ENCODE measurements at regions not wholly inside any gene's neighbourhood (a gene's known extent, or its start where the extent isn't known, plus 50 kb on each side); places are given as distances from the start of the nearest gene placed in this dataset.

- TF ChIP-seq, protein P1, sequence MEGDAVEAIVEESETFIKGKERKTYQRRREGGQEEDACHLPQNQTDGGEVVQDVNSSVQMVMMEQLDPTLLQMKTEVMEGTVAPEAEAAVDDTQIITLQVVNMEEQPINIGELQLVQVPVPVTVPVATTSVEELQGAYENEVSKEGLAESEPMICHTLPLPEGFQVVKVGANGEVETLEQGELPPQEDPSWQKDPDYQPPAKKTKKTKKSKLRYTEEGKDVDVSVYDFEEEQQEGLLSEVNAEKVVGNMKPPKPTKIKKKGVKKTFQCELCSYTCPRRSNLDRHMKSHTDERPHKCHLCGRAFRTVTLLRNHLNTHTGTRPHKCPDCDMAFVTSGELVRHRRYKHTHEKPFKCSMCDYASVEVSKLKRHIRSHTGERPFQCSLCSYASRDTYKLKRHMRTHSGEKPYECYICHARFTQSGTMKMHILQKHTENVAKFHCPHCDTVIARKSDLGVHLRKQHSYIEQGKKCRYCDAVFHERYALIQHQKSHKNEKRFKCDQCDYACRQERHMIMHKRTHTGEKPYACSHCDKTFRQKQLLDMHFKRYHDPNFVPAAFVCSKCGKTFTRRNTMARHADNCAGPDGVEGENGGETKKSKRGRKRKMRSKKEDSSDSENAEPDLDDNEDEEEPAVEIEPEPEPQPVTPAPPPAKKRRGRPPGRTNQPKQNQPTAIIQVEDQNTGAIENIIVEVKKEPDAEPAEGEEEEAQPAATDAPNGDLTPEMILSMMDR (IDR thresholded peaks at IDR 0.05), result no peak
- TF ChIP-seq POLR2A (IDR thresholded peaks at IDR 0.05) (no peak), POLR2AphosphoS5 (IDR thresholded peaks at IDR 0.05) (no peak)
- Histone ChIP-seq H3K4me1 (replicated peaks) (no peaks in the 10 kb centered on the region), H3K36me3 (no peaks in the 10 kb centered on the region), H3K27me3 (replicated peaks; ENCODE audit: insufficient read depth) (no peaks in the 10 kb centered on the region), H3K4me3 (no peak overlapping the region), H3K27ac (no peak overlapping the region), H3K9me3 (no peaks in the 10 kb centered on the region)
- no peak for DNase-seq (ENCODE audit: low spot score)
- intact Hi-C loops (cut with DNase I), result no loop called here
- WGBS, result 89% methylated on average over 2 of the region's 2 CpGs
These were observed 716.1 kb downstream of the QKI start for GRCh38 chr6:164130585-164130984.

- H3K27ac ChIP-seq, result no peak overlapping the region
- no peaks in the 10 kb centered on the region for H3K36me3 ChIP-seq
- H3K4me3 ChIP-seq, result no peak overlapping the region
- no peaks in the 10 kb centered on the region for H3K9me3 ChIP-seq
- H3K4me1 ChIP-seq (replicated peaks), result no peaks in the 10 kb centered on the region
- intact Hi-C loops (cut with DNase I), result no loop called here
- no peak for TF ChIP-seq POLR2AphosphoS5 (IDR thresholded peaks at IDR 0.05)
- TF ChIP-seq, protein P1 (IDR thresholded peaks at IDR 0.05), result no peak
- TF ChIP-seq POLR2A (IDR thresholded peaks at IDR 0.05), result no peak
- DNase-seq (ENCODE audit: low spot score), result no peak
- 92% methylated on average over 2 of the region's 2 CpGs for WGBS
- H3K27me3 ChIP-seq (replicated peaks; ENCODE audit: insufficient read depth), result no peaks in the 10 kb centered on the region
These were observed 715.6 kb downstream of the QKI start for GRCh38 chr6:164130151-164130550.

- DNase-seq (ENCODE audit: low spot score), result no peak
- H3K27ac ChIP-seq, result no peak overlapping the region
- WGBS, result 89% methylated on average over 5 of the region's 5 CpGs
- no peaks in the 10 kb centered on the region for H3K9me3 ChIP-seq
- no peak overlapping the region for H3K4me3 ChIP-seq
- no peaks in the 10 kb centered on the region for H3K27me3 ChIP-seq (replicated peaks; ENCODE audit: insufficient read depth)
- no peaks in the 10 kb centered on the region for H3K4me1 ChIP-seq (replicated peaks)
- no peak for TF ChIP-seq POLR2A (IDR thresholded peaks at IDR 0.05)
- H3K36me3 ChIP-seq, result no peaks in the 10 kb centered on the region
- intact Hi-C loops (cut with DNase I), result no loop called here
These were observed 714.7 kb downstream of the QKI start for GRCh38 chr6:164129218-164129617.

DNA sequence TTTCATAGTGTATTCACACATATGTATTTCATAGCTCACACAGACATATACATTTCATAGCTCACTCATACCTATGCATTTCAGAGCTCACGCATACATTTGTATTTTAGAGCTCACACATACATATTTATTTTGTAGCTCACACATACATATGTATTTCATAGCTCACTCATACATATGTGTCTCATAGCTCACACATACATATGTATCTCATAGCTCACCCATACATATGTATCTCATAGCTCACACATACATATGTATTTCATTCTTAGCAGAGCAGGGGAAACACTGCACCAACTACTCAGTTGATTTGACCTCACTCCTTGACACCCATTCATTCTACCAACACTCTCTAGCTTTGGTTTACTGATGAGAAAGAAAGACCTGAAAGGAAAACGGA lies 713.6 kb downstream of the QKI start:
- H3K9me3 ChIP-seq, result no peaks in the 10 kb centered on the region
- WGBS, result 93% methylated on average over 2 of the region's 2 CpGs

DNA sequence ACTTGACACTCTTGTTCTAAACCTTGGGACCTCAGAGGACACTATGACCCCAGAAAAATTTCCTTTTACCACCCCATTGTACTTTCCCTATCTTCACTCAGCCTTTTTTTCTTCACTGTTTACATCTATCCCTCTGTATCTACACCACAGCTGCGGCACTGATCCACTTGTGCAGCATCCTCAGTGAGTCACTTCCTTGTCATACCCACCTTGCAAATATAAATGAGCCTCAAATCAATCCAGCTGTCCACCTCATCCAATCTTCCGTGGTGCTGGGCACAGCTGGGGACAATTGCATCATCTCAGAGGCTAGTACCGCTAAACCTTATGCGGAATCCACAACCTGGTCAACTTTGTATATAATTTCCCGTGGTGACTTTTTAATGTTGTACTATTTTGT lies 710.5 kb downstream of the QKI start:
- Histone ChIP-seq H3K9me3 (no peaks in the 10 kb centered on the region), H3K27me3 (replicated peaks; ENCODE audit: insufficient read depth) (no peaks in the 10 kb centered on the region), H3K4me1 (replicated peaks) (no peaks in the 10 kb centered on the region), H3K36me3 (no peaks in the 10 kb centered on the region), H3K27ac (no peak overlapping the region), H3K4me3 (no peak overlapping the region)
- intact Hi-C loops (cut with DNase I), result no loop called here
- WGBS, result 76% methylated on average over 5 of the region's 5 CpGs
- no peak for TF ChIP-seq POLR2AphosphoS5 (IDR thresholded peaks at IDR 0.05)
- DNase-seq (ENCODE audit: low spot score), result no peak

More for the DNA sequence above, 713.6 kb downstream of the QKI start:
- H3K36me3 ChIP-seq, result no peaks in the 10 kb centered on the region
- H3K27me3 ChIP-seq (replicated peaks; ENCODE audit: insufficient read depth), result no peaks in the 10 kb centered on the region
- intact Hi-C loops (cut with DNase I), result no loop called here
- H3K4me3 ChIP-seq, result no peak overlapping the region
- TF ChIP-seq POLR2A (IDR thresholded peaks at IDR 0.05) (no peak), POLR2AphosphoS5 (IDR thresholded peaks at IDR 0.05) (no peak)
- TF ChIP-seq, protein P1 (IDR thresholded peaks at IDR 0.05), result no peak
- no peak for DNase-seq (ENCODE audit: low spot score)
- H3K4me1 ChIP-seq (replicated peaks), result no peaks in the 10 kb centered on the region
- no peak overlapping the region for H3K27ac ChIP-seq

GRCh38 chr6:164124473-164124872 lies 710.0 kb downstream of the QKI start:
- TF ChIP-seq POLR2AphosphoS5 (IDR thresholded peaks at IDR 0.05) (no peak), POLR2A (IDR thresholded peaks at IDR 0.05) (no peak)
- TF ChIP-seq, protein P1 (IDR thresholded peaks at IDR 0.05), result no peak
- intact Hi-C loops (cut with DNase I), result no loop called here
- Histone ChIP-seq H3K4me3 (no peak overlapping the region), H3K4me1 (replicated peaks) (no peaks in the 10 kb centered on the region), H3K27ac (no peak overlapping the region), H3K36me3 (no peaks in the 10 kb centered on the region), H3K27me3 (replicated peaks; ENCODE audit: insufficient read depth) (no peaks in the 10 kb centered on the region), H3K9me3 (no peaks in the 10 kb centered on the region)
- no peak for DNase-seq (ENCODE audit: low spot score)
- 97% methylated on average over 5 of the region's 5 CpGs for WGBS
